Left hindlimb (tissue), 1 donor: ENCODE measurements at regions not wholly inside any gene's neighbourhood (a gene's known extent, or its start where the extent isn't known, plus 50 kb on each side); places are given as distances from the start of the nearest gene placed in this dataset.
"Not testable (repeated sequence)": the region's sequence is repeated elsewhere in the genome, so short reads cannot be mapped to it uniquely, and the experiment has no call there.

Experiments
- DNase-seq: peaks from one replicate; pipeline ENCODE4 v3.0.0-alpha.2; 2018

DNA sequence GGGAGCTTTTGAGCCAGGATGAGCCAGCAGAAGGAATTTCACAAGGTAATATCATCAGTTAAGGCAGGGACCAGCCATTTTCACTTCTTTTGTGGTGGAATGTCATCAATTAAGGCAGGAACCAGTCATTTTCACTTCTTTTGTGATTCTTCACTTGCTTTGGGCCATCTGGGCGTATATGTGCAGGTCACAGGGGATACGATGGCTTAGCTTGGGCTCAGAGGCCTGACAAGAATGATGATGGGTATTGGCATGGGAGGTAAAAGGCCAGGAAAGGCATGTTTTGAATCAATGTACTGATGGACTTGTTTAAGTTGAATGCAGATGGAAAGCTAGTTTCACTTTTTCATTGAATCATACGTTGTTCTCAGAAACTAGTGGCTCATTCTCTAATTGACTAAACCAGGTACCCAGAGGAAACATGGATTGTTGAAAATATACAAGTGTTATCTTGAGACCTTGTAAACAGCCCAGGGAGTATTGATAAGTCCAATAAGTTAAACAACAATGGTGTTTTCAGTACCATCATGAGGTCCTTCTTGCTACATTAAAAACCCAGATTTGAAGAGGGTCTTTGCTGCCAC, 1672.5 kb upstream of the DDX18 start:
- DNase-seq: no peak

DNA sequence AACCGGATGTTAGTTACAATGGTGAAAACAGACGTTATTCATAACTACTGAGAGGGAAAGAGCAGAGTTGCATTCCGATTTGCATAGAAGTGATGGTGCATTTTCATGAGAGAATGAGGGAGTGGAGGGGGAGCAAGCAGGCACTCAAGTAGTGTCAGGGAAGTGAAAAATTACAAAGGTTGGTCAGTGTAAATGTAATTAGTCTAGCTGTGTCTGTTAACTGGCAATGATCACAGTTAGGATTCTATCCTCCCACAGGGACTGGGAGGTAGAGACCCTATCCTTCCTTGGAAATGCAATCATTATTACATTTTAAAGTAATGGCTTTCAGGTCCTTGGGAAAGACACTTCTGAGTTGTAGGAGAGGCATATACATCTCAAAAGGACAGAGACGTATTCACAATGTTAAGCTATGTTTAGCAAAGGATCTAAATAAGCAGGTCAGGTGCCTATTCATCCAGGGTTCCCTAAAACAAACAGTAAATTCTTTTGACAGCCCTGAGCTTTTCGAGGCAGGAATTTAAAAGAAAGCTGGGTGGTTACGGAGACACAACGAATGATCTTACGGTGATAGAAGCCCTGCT, 1671.8 kb upstream of the DDX18 start:
- DNase-seq: no peak

DNA sequence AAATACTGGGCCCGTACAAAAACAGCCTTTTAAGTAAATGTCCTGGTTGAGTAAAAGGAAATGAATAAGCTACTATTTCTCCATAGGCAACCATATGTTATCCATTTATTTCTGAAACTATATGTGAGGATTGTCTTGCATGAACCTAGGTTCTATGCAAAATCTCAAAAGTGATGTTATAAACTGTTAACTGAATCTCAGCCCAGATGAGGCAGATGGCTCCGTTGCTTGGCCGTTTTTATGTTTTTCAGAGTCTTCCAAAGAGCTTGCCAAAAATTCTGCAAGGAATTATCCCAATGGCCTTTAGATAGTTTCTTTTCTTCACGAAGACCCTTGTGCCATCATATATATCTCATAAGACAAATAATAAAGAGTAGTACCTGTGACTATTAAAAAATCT, 1669.5 kb upstream of the DDX18 start:
- no peak for DNase-seq

DNA sequence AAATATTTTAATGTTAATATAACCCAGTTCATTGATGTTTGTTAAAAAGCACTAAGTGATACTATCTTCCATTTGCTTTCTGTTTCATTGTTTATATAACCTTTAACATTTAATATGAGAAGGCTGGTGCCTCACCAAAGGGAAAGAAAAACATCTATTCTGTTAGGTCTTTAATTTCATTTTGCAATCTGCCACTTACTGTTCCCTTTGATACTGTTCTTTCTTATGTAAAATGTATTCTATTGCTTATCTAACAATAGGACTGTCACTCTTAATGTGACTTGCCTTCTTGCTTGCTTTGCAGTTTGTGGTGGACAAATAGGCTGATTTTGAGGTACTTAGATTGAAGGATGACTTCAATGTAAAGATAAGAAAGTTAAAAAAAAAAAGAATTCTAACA, 1666.1 kb upstream of the DDX18 start:
- DNase-seq: no peak

DNA sequence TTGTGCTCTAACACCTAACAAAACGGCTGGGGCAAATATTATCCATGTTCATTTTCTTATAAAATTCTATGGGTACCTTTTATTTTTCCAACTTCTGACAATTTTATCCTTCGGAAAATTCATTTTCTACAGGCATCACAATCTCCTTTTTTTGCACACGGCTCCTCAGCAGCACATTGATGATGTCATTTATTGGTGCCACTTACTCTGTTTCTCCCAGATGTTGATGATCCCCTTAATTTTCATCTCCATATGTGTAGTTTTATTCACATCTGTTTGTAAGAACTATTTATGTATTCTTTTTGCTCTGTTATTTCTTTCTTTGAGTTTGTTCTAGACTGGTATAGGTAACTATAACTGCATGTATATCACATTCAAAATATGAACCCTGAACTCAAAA, 1660.8 kb upstream of the DDX18 start:
- DNase-seq: no peak

DNA sequence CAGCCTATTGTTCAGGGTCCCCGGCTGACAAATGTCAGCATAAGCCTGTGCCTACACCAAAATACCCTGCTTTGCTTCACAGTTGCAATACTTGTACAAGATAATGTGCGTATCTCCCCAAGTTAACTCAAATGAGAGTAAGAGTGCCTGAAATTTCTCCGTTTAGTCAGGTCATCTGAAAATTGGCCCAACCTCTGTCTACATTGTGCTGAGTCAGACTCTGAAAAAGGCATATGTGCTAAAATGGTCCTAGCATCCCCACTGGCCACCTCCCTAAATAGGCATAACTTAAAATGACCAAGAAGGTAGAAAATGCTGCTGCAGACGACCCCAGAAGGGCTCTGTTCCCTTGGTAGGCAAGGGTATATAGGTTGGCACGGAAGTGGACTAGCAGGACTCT, 1653.8 kb upstream of the DDX18 start:
- no peak for DNase-seq

DNA sequence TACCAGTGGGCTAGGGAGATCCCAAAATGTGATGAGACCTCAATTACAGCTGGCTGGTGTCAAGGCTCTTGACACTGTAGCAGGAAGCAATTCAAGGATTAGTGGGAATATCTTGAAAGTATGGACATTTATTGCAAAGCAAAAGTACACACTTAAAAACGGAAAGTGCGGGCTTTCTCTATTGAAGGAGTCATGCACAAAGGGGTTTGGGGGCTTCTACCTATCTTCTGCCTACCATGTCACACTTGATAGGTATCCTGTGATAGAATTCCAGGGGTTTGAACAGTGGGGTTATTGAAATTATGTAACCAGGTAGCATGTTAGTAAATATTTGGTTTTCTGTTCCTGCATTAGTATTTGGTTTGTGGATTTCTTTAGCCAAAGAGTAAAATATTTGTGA, 1652.1 kb upstream of the DDX18 start:
- no peak for DNase-seq

DNA sequence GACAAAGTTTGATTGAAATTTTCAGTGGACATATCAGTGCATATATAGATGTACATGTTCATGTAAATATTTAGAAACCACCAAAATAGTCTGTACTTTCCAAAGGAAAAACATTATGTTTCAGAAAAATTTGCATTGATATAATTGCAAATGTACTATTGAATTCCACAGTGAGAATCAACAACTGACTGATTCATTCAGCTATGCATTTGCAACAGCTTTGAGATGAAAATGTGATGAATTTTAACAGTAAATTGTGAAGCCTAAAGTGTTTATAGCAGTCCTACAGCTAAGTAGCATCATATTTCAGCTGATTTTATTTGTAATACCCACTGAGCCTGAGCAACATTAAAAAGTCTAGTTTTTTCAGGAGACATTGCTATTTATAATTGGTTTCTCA, 1647.4 kb upstream of the DDX18 start:
- DNase-seq: no peak

DNA sequence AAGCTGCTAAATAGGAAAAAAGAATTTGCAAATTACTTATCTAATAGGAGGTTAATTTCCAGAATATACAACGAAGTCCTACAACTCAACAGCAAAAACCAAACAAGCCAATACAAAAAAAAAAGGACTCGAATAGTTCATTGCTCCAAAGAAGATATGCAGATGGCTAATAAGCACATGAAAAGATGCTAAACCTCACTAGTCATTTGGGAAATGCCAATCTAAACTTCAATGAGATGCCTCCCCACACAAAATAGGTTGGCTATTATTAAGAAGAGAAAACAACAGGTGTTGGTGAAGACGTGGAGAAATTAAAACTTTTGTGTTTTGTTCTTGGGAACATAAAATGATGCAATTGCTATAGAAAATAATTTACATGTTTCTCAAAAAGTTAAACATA, 1634.4 kb upstream of the DDX18 start:
- no peak for DNase-seq

DNA sequence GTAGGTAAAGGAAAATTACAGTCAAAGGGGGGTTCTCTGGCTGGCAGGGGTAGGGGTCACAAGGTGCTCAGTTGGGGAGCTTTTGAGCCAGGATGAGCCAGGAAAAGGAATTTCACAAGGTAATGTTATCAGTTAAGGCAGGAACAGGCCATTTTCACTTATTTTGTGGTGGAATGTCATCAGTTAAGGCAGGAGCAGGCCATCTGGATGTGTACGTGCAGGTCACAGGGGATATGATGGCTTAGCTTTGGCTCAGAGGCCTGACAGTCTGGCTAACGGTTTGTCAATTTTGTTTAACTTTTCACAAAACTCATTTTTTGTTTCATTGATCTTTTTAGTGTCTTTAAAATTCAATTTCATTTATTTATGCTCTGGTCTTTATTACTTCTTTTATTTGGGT, 1623.8 kb upstream of the DDX18 start:
- not testable (repeated sequence) for DNase-seq

DNA sequence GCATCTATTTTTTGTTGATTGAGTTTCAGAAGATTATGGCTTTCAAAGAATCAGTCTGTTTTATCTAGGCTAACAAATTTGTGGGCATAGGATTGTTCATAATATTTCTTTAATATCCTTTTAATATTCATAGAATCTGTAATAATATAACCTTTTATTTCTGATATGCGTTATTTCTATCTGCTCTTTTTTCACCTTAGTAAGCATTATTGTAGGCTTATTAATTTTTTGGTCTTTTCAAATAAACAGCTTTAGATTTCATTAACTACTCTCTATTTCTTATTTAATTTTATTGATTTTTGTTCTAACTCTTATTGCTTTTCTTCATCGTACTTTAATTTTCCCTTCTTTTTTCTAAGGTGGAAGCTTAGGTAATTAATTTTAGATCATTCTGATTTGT, 1614.4 kb upstream of the DDX18 start:
- no peak for DNase-seq

DNA sequence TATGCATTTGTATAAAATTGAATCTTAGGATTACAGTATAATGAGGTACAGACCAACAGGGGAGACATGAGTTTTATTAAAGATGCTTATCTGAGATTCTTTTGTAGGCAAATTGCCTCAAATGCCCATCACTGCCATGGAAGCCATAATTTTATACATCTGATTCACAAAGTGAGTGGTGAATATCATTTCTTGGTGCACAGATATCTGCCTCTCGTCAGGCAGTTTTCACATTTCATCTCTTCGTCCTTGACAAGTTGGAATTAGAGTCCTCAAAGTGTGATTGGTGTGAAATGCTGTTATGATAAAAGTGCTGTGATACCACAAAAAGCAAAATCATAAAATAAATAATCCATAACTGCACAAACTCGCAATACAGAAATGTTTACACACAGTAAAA, 1602.8 kb upstream of the DDX18 start:
- DNase-seq: no peak

DNA sequence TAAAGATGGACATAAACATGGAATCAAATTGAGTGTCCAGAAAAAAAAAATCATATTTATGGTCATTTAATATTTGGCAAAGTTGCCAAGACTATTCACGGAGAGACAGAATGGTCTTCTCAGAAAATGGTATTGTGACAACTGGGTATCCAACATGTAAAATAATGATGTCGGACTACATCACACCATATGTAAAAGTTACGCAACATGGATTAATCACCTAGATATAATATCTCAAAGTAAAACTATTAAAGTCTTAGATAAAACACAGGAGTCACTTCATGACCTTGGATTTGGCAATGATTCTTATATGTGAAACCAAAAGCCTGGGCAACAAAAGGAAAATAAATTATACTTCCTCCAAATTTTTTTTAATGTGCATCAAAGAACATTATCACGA, 1591.7 kb upstream of the DDX18 start:
- DNase-seq: no peak

DNA sequence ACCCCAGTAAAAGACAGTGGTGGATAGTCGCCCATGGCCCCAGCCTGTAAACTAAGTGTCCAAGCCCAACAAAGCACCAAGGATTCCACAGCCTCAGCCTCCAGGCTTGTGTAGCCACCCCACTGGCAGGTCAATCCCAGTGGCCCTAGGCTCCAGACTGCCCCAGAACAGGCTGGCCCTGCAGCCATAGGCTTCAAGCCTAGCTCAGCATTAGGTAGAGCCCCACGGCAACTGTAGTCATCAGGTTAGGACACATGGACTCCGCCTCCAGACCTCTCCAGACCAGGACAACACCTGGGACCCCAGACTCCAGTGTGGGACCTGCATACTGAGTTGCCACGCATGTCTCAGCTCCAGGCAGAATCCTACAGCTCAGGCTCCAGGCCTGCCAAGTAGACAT, 1590.6 kb upstream of the DDX18 start:
- no peak for DNase-seq

DNA sequence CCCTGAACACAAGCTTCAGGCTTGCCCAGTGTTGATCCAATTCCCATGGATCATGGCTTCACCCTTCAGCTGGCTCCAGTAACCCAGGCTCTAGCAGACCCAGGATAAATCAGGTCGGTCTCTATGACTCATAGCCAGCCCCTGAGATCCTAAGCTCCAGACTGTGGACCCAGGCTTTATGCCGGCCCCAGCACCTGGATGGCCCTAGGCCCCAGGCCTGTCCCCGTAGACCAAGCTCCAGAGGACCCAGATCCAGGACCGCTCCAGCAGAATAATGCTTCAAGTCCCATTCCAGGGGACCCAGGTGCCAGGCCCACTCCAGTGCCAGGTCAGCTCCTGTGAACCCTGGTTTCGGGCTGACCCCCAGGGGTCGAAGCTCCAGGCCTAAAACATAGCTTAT, 1589.9 kb upstream of the DDX18 start:
- DNase-seq: no peak

DNA sequence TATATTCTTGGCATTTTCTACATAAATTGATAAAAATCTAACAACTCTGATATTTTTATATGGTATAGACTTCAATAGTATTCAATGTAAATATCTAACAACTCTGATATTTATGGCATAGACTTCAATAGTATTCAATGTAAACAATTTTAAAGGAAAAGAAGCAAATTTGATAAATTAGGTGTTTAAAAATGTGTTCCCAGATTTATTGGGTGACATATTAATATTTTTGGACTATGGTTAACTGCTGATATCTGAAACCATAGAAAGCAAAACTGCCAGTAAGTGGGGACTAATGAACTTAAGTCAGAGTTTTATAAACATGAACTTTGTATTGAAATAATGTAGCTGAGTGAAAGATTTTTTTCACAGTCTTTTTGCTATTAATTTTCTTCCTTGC, 1576.0 kb upstream of the DDX18 start:
- no peak for DNase-seq

DNA sequence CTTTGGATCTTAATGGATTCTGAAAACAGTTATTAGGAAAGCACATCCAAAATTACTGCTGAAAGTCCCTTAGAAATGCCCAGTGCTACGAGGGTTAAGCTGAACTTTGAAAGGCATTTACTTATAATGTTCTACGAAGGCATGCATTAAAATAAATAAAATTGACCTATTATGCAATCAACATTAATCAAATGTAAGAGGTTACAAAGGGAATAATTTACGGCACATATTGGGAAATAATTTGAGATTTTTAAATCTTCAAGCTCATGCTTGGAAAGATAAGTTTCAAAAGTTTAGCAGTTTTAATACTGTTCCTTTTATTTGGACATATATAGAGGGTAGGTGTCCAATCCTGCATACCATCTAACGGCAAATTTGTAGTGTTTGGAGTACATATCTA, 1564.1 kb upstream of the DDX18 start:
- no peak for DNase-seq

DNA sequence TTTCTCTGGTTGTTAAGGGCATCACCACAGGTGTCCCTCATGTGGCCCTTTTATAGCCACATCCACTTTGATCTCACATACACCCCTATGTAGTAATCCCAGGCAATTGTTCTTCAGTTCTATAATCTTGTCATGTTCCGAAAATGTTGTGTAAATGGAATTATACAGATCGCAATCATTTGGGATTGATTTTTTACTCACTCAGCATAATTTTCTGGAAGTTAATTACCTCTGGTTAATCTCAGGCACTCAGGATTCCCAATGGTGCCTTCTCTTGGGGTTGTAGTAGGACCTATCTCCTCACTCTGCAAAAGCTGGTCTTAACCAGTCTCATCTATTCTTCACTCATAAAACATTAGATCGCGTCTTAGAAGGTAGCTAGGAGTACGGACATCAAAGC, 1549.6 kb upstream of the DDX18 start:
- no peak for DNase-seq

DNA sequence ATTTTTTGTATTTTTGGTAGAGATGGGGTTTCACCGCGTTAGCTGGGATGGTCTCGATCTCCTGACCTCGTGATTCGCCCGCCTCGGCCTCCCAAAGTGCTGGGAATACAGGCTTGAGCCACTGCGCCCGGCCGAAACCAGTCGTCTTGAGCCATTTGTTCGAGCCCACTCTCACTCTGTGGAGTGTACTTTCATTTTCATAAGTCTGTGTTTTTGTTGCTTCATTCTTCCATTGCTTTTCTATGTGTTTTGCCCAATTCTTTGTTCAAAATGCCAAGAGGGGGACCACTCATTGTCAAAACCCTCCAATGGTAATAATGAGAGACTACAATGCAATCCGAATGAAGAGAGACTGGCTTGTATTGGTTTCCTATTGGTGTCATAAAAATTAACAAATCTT, 1545.5 kb upstream of the DDX18 start:
- DNase-seq: no peak

DNA sequence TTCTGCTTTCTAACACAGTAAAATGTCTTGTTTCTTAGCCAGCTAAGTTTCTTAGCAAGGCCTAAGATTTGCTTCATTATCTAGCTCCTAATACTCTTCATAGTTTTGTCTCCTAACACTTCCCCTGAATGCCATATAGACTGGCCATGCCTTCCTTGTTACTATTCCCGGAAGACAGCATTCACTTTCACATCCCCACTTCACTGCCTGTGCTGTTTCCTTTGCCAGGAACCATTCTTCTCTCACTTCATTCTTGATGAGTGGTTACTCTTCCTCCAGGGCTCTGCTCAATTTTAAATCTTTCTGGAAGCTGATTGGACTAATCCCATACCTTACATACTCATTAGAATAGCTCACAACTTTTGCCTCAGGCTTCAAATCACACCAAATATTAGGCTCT, 1510.2 kb upstream of the DDX18 start:
- DNase-seq: no peak

DNA sequence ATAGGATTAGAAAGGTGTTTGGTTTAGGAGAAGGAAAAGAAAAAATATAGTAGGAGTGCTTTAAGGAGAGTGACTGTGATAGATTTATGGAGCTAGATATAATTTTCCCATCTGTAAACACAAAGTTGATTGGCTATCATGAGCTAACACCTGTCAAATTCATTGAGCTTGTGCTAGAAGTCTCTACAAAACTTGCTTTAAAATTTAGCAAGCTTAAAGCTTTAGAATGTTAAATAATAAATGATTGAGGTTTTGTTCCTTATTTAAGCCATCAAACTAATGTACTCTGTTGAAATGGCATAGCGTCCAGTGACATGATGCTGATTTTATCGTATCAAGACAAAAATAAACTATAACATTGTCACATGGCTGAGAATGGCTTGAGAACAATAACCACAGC, 1497.4 kb upstream of the DDX18 start:
- DNase-seq: no peak

DNA sequence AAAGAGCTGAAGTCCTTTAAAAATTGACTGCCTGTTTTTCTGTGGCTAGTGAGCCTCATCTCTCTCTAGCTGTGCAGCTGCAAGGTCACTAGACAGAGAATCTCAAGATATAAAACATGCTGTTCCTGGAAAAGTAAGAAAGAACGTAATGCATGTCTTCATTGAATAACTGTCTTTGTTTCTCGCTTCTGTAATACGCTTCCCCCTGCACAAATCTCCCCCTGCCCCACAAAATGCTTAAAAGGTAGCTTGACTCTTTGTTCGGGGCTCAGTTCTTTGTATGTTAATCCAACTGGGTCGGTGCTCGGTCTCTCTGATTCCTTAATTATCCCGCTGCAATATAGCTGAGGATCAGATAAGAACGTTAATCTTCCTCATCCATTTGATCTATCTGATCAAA, 1495.9 kb upstream of the DDX18 start:
- DNase-seq: not testable (repeated sequence)

DNA sequence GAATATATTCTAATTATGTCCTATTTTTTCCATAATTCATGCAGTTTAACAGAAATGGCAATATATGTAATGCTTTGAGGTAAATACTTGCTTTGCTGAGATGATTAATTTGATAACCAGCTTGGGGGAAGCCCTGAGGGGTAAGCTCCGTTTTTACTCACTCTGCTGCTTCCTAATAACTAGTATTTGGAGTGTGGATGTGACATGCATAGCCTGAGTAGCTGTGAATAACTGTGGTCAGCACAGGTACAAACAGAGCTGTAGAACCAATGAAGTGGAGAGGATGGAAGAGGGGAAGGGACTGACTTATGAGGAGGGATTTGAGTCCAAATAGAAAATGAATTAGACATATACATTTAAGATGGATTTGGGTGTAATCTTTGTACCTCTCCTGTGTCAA, 1495.5 kb upstream of the DDX18 start:
- no peak for DNase-seq

DNA sequence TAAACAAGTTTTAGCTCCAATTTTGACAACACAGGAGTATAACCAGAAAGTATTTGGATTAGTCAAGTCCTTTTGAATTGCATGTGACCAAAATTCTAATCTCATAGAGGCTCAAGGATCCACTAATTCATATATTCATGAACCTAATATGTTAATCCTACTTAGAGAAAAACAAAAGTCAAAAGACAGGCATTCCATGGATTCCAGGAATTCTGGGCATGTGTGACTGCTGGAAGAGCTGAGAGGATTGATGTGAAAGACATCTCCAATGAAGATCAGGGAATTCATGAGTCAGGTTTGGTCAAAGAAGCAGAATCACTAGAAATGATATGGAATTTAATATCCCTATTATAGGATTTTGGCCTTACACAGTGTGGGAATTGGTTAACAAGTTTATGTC, 1494.6 kb upstream of the DDX18 start:
- DNase-seq: no peak

DNA sequence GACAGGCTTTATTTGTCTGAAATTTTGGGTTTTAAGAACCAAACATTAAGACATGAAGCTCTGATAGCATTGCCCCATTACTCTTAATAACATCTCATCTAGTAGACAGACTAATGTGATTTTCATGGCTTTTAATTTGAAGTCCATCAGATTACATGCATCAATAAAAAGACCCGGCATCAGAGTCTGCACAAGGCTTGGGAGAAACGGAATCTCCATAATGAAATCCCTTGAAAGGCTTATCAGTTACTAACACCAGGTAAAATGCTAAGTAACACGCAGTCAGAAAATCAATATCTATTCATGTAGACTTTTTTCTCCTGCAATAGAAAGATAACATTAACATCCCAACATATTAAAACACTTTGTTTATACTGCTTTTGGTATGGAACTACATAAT, 1485.2 kb upstream of the DDX18 start:
- DNase-seq: no peak

DNA sequence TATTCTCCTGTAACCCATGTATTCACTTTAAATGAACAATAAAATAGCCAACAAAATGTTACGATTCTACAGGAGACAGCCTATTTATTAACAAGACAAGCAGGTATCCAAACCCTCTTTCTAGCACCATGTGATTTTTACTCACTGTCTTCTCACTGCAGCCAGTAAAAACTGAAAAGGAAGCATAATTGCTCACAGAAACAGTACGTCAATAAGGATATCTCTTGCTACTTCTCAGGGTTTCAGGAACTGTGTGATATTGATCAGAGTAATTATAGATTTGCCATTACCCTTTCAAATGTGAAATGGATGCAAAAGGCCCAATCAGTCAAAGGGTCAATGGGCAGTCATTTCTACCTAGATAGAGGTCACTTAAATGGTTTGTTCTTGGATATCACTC, 1473.8 kb upstream of the DDX18 start:
- no peak for DNase-seq
